Neural cell (in vitro differentiated cells): ENCODE measurements at regions not wholly inside any gene's neighbourhood (a gene's known extent, or its start where the extent isn't known, plus 50 kb on each side); places are given as distances from the start of the nearest gene placed in this dataset.

Source experiments
- EP300 ChIP-seq: fragments of 450-650 bp; conservative IDR thresholded peaks from 2 replicates; pipeline ENCODE4 v1.6.1; 2014; ENCODE audit warnings: antibody characterized with exemption, mild to moderate bottlenecking, moderate library complexity; ENCODE audit not compliant: poor library complexity, severe bottlenecking
- EZH2 ChIP-seq: fragments of 200-600, 300-800 bp; shearing (Covaris generic), sonication (generic); IDR thresholded peaks from 2 replicates; pipeline ENCODE4 v1.6.1; 2014; ENCODE audit warnings: antibody characterized with exemption, low read length, borderline replicate concordance, mild to moderate bottlenecking; ENCODE audit not compliant: insufficient read depth, poor library complexity, severe bottlenecking
- MXI1 ChIP-seq: fragments of 450-650 bp; conservative IDR thresholded peaks from 2 replicates; pipeline ENCODE4 v1.6.1; 2014; ENCODE audit warnings: antibody characterized with exemption, mild to moderate bottlenecking; ENCODE audit not compliant: poor library complexity, severe bottlenecking
- POLR2AphosphoS5 ChIP-seq: IDR thresholded peaks from 2 replicates; pipeline ENCODE4 v1.6.1; 2012
- RAD21 ChIP-seq: fragments of 450-650 bp; conservative IDR thresholded peaks from 2 replicates; pipeline ENCODE4 v1.6.1; 2014; ENCODE audit warnings: antibody characterized with exemption, mild to moderate bottlenecking, moderate library complexity
- SMC3 ChIP-seq: fragments of 450-650 bp; conservative IDR thresholded peaks from 2 replicates; pipeline ENCODE4 v1.6.1; 2014; ENCODE audit warnings: antibody characterized with exemption, mild to moderate bottlenecking, moderate library complexity; ENCODE audit not compliant: poor library complexity
- TAF1 ChIP-seq: IDR thresholded peaks from 2 replicates; pipeline ENCODE4 v1.6.1; 2012; ENCODE audit warnings: low read depth
- TF ChIP-seq, protein P1 (sequence below): fragments of 450-650 bp; IDR thresholded peaks from 2 replicates; pipeline ENCODE4 v1.5.1; 2014; ENCODE audit warnings: antibody characterized with exemption, mild to moderate bottlenecking, moderate library complexity; ENCODE audit not compliant: poor library complexity, severe bottlenecking
- TF ChIP-seq, protein P2 (sequence below): IDR thresholded peaks from 2 replicates; pipeline ENCODE4 v1.6.1; 2012; ENCODE audit warnings: borderline replicate concordance

DNA sequence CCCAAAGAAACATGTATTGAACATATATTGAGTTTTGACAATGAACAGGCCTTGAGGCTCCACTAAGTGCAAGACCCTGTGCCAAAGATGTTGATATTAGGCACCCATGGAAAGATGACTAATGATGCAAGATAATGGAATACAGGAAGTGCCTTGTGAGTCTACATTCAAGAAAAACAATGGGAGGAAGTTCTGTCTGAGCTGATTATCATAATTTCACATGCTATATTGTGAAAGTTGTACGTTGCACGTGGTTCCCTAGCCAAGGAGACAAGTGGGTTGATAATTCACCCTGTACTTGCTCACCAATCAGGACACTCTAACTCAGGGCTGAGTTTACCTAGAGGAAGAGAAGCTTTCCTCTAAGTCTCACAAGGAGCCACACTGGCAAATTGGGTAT is 186.9 kb upstream of the STAC start:
- TF ChIP-seq POLR2AphosphoS5 (no peak), EZH2 (no peak), TAF1 (no peak), MXI1 (no peak), EP300 (no peak), SMC3 (no peak), RAD21 (no peak)
- TF ChIP-seq, protein P1, sequence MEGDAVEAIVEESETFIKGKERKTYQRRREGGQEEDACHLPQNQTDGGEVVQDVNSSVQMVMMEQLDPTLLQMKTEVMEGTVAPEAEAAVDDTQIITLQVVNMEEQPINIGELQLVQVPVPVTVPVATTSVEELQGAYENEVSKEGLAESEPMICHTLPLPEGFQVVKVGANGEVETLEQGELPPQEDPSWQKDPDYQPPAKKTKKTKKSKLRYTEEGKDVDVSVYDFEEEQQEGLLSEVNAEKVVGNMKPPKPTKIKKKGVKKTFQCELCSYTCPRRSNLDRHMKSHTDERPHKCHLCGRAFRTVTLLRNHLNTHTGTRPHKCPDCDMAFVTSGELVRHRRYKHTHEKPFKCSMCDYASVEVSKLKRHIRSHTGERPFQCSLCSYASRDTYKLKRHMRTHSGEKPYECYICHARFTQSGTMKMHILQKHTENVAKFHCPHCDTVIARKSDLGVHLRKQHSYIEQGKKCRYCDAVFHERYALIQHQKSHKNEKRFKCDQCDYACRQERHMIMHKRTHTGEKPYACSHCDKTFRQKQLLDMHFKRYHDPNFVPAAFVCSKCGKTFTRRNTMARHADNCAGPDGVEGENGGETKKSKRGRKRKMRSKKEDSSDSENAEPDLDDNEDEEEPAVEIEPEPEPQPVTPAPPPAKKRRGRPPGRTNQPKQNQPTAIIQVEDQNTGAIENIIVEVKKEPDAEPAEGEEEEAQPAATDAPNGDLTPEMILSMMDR = no peak
- TF ChIP-seq, protein P2, sequence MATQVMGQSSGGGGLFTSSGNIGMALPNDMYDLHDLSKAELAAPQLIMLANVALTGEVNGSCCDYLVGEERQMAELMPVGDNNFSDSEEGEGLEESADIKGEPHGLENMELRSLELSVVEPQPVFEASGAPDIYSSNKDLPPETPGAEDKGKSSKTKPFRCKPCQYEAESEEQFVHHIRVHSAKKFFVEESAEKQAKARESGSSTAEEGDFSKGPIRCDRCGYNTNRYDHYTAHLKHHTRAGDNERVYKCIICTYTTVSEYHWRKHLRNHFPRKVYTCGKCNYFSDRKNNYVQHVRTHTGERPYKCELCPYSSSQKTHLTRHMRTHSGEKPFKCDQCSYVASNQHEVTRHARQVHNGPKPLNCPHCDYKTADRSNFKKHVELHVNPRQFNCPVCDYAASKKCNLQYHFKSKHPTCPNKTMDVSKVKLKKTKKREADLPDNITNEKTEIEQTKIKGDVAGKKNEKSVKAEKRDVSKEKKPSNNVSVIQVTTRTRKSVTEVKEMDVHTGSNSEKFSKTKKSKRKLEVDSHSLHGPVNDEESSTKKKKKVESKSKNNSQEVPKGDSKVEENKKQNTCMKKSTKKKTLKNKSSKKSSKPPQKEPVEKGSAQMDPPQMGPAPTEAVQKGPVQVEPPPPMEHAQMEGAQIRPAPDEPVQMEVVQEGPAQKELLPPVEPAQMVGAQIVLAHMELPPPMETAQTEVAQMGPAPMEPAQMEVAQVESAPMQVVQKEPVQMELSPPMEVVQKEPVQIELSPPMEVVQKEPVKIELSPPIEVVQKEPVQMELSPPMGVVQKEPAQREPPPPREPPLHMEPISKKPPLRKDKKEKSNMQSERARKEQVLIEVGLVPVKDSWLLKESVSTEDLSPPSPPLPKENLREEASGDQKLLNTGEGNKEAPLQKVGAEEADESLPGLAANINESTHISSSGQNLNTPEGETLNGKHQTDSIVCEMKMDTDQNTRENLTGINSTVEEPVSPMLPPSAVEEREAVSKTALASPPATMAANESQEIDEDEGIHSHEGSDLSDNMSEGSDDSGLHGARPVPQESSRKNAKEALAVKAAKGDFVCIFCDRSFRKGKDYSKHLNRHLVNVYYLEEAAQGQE = no peak
